Fibroblast of skin of right quadriceps (primary cell): ENCODE measurements at regions not wholly inside any gene's neighbourhood (a gene's known extent, or its start where the extent isn't known, plus 50 kb on each side); places are given as distances from the start of the nearest gene placed in this dataset.
"Not testable (repeated sequence)": the region's sequence is repeated elsewhere in the genome, so short reads cannot be mapped to it uniquely, and the experiment has no call there.

Source experiments
- DNase-seq: peaks from one replicate; pipeline ENCODE4 v3.0.0-alpha.2; 2013

GRCh38 chr2:167570370-167570769 is 677.0 kb downstream of the STK39 start:
- no peak for DNase-seq

- DNase-seq: not testable (repeated sequence)
Measured at GRCh38 chr2:167563885-167564619, 675.8 kb downstream of the XIRP2 start.

- DNase-seq: not testable (repeated sequence)
Measured at GRCh38 chr2:167558272-167558991, 670.2 kb downstream of the XIRP2 start.

- no peak for DNase-seq
Measured at GRCh38 chr2:167555098-167555720, 666.9 kb downstream of the XIRP2 start.

- no peak for DNase-seq
Measured at GRCh38 chr2:167553635-167554034, 665.4 kb downstream of the XIRP2 start.

- no peak for DNase-seq
Measured at GRCh38 chr2:167551416-167551815, 663.1 kb downstream of the XIRP2 start.

GRCh38 chr2:167550448-167550847 is 662.2 kb downstream of the XIRP2 start:
- peak; percentile 8 for DNase-seq

GRCh38 chr2:167548396-167548795 is 660.1 kb downstream of the XIRP2 start:
- no peak for DNase-seq

- no peak for DNase-seq
Measured at GRCh38 chr2:167544602-167545001, 656.3 kb downstream of the XIRP2 start.

GRCh38 chr2:167543721-167544120 is 655.4 kb downstream of the XIRP2 start:
- no peak for DNase-seq

- DNase-seq: no peak
Measured at GRCh38 chr2:167537743-167538142, 649.5 kb downstream of the XIRP2 start.

GRCh38 chr2:167534443-167534842 is 646.2 kb downstream of the XIRP2 start:
- DNase-seq: no peak

GRCh38 chr2:167524786-167525185 is 636.5 kb downstream of the XIRP2 start:
- DNase-seq: no peak

GRCh38 chr2:167510071-167510759 is 621.9 kb downstream of the XIRP2 start:
- peak; percentile 2 for DNase-seq

- DNase-seq: peak; percentile 76
Measured at GRCh38 chr2:167509586-167509985, 621.3 kb downstream of the XIRP2 start.

- no peak for DNase-seq
Measured at GRCh38 chr2:167508709-167509108, 620.4 kb downstream of the XIRP2 start.

- peak; percentile 35 for DNase-seq
Measured at GRCh38 chr2:167506395-167506794, 618.1 kb downstream of the XIRP2 start.

GRCh38 chr2:167504695-167505094 is 616.4 kb downstream of the XIRP2 start:
- no peak for DNase-seq

- DNase-seq: no peak
Measured at GRCh38 chr2:167504061-167504460, 615.8 kb downstream of the XIRP2 start.

- no peak for DNase-seq
Measured at GRCh38 chr2:167501618-167502017, 613.3 kb downstream of the XIRP2 start.

GRCh38 chr2:167493862-167494261 is 605.6 kb downstream of the XIRP2 start:
- DNase-seq: no peak

- peak; percentile 18 for DNase-seq
Measured at GRCh38 chr2:167492486-167492885, 604.2 kb downstream of the XIRP2 start.

- DNase-seq: no peak
Measured at GRCh38 chr2:167491788-167492187, 603.5 kb downstream of the XIRP2 start.
